NCI-H2196 (cell line): ENCODE measurements at regions not wholly inside any gene's neighbourhood (a gene's known extent, or its start where the extent isn't known, plus 50 kb on each side); places are given as distances from the start of the nearest gene placed in this dataset.
"Not testable (repeated sequence)": the region's sequence is repeated elsewhere in the genome, so short reads cannot be mapped to it uniquely, and the experiment has no call there.

Experiments
- DNase-seq: peaks from one replicate; lab custom pipeline; 2025; ENCODE audit not compliant: unreplicated experiment; lab: John Stamatoyannopoulos, UW

- peak; percentile 60 for DNase-seq
Observed at GRCh38 chr17:19470530-19471261, 59.7 kb downstream of the RNF112 start.

- DNase-seq: not testable (repeated sequence)
Observed at GRCh38 chr17:19474405-19474804, 59.2 kb upstream of the SLC47A1 start.

- DNase-seq: not testable (repeated sequence)
Observed at GRCh38 chr17:19475800-19476199, 57.9 kb upstream of the SLC47A1 start.

GRCh38 chr17:19482576-19482975 is 51.1 kb upstream of the SLC47A1 start:
- no peak for DNase-seq
